ENCODE measurements at regions not wholly inside any gene's neighbourhood (a gene's known extent, or its start where the extent isn't known, plus 50 kb on each side); places are given as distances from the start of the nearest gene placed in this dataset.
"Not testable (repeated sequence)": the region's sequence is repeated elsewhere in the genome, so short reads cannot be mapped to it uniquely, and the experiment has no call there.

- peak; percentile 67 to 77 for DNase-seq
Measured at GRCh38 chr15:77944002-77944867, 133.3 kb downstream of the TBC1D2B start.

GRCh38 chr15:77942611-77943211 is 134.8 kb downstream of the TBC1D2B start:
- DNase-seq = no peak

DNA sequence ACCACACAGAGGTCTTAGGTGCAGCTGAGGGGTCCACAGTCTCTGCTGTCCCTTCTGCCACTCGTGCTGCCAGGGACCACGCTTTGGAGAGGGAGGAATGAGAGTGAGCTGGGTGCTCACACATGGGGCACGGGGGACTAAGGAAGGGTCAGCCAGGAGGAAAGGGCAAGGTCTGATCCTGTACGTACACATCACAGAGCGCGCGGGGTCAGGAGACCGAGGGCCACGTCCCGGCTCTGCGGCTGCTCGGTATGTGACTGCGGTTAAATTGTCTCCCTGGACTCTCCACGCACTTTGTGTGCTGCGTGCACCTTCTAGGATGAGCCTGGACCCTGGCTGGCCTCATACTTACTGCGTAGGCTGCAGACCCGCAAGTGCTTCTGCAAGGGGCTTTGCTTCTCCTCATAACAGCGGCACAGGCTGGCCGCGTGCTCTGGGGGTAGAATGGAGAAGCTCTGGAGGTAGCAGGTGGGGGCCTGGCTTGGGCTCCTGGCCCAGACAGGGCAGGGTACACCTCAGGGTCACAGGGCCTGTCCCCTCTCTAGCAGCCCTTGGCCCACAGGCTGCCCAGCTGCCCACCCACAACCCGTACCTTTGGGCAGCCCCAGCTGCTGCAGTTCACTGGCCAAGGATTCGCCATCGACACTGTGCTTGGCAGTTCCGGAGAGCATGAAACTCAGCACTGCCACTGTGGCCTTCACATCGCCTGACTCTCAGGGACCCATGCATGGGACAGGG is 136.3 kb downstream of the TBC1D2B start:
- DNase-seq = not testable (repeated sequence)

DNA sequence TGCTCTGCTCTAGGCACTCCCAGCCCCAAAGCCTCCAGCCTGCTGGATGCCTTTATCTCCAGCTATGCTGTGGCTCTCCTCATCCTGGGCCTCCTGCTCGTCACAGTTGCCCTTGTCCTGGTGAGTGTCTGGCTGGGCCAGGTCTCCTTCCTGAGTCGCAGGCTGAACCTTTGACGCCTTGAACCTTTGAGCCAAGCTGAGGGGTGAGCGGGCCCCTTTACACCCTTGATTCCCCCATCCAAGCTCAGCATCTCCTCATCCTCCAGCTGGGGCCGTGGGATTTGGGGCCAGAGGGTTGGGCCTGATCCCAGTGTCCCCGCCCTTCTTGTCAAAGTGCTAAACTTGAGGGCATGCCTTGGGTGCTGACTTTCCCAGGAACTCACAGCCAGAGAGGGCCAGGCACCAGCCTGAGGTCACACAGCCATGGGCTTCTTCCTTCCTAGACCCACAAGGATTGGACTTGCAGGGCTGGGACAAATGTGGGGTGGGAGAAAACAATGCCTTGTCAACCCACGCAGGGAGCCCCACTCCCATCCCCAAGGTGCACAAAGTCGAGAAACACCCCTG is 137.0 kb downstream of the TBC1D2B start:
- DNase-seq = no peak

DNA sequence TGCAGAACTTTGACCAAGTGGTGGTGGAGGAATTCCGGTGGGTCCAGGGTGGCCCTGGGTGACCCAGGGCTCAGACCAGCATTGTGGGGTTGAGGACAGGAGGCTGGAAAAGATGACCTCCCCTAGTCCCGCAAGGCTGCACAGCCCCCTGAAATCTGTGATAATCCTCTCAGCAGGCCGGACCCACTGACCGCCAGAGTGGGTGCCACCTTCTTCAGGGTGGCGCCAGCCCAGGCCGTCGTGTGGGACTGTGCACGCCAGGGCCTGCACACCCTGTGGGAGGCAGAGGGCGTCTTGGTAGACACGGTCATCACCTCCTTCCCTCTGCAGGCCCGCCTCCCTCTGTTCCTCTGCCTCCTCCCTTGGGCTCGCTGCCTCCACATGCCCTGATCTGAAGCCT is 137.7 kb downstream of the TBC1D2B start:
- no peak for DNase-seq

DNA sequence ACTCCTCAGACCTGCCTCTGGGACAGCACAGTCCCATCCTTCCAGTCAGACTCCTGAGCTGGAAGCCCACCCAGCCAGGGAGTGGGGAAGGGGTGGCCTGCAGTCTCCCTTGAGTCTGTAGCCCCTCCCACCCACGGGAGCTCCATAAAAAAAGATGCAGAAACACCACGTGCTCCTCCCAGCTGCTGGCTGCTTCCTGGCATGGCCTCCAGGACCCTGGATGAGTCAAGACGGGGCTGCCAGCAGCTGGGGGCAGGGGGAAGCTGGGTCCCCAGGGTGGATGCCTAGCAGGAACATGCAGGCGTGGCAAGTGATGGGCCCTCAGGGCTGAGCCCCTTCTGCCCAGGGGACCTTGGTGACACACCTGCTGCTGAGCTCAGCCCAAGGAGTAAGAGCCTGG is 138.5 kb downstream of the TBC1D2B start:
- DNase-seq = not testable (repeated sequence)

DNA sequence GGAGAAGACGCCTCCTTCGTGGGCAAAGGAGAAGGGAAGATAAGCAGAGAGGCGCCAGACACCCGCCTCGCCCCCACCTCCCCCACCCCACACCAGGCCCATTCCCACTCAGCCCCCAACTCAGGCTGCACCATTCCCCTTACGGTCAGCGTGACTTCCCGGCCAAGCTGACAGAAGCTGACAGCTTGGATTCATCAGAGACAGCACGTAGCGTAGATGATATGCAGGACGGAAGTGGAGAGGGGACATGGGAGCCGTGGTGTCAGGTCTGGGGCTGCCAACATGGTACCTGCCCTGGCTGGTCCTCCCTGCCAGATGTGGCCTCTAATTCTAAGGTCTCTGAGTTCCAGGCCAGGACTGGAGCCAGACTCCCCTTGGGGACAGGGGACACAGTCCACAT is 139.0 kb downstream of the TBC1D2B start:
- not testable (repeated sequence) for DNase-seq

DNA sequence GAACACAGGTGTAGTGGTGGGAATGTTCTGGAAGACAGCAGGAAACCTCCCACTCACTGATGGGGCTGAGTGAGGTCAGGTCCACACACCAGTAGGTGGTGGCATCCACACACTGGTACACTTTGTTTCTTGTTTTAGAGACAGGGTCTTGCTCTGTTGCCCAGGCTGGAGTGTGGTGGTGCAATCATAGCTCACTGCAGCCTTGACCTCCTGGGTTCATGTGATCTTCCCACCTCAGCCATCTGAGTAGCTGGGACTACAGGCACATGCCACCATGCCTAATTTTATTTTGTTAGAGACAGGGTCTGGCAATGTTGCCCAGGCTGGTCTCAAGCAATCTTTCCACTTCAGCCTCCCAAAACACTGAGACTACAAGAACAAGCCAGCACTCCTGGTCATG is 140.9 kb downstream of the TBC1D2B start:
- not testable (repeated sequence) for DNase-seq

- not testable (repeated sequence) for DNase-seq
Measured at GRCh38 chr15:77934516-77934915, 143.0 kb downstream of the TBC1D2B start.

DNA sequence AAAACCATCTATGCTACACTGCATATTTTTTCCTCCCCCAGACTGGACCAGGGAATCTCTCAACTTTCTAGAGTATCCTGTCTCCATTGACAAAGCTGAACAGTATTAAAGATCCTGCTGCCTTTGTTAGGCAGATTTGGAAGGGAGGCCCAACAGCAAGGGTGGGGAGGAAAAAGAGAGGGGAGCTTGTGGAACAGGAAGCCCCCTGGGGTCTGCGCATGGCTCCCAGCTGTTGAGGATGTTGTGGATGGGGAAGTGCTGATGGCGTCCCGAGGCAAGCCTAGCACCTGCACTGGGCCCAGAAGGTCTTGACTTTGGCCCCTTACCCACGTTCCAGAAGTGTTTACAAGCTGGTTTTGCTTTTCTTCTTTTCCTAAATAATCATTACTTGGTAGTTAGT is 146.6 kb downstream of the TBC1D2B start:
- not testable (repeated sequence) for DNase-seq

- DNase-seq = not testable (repeated sequence)
Measured at GRCh38 chr15:77930490-77930889, 147.0 kb downstream of the TBC1D2B start.

- not testable (repeated sequence) for DNase-seq
Measured at GRCh38 chr15:77926789-77927188, 150.7 kb downstream of the TBC1D2B start.

DNA sequence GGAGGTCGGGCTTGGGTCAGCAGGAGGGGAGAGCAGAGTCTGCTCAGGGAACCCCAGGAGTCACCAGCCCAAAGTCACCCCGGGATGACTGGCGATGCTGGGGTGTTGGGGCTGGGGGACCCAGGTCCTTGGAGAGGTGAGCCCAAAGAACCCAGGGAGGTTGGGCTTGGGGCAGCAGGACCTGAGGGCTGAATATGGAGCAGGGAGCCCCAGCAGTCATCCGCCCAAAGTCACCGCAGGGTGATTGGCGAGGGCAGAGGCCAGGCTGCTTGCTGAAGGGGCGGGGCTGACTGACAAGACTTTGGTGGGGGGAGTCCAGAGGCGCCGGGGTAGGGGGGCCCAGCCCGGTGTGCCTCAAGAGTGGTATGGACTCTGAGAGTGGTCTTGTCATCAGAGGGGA is 151.2 kb downstream of the TBC1D2B start:
- not testable (repeated sequence) for DNase-seq

GRCh38 chr15:77925101-77925500 is 152.4 kb downstream of the TBC1D2B start:
- not testable (repeated sequence) for DNase-seq

DNA sequence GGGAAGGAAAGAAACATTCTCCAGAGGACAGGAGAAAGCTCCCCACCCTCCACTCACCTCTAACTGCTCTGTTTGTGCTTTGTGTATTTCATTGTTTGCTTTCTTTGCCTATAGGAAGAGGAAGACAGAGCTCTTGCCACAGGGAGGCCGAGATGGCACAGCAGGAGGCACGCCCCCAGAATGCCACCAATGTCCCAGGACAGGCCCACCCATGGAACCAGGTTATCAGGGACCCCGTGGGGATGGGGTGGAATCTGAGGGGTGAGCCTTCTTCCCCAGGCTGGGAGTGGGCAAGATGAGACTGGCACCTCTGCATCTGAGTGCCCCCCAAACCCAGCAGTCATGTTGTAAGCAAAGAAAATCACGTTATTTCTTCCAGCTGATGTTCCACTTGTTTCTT is 155.8 kb downstream of the TBC1D2B start:
- DNase-seq = no peak

DNA sequence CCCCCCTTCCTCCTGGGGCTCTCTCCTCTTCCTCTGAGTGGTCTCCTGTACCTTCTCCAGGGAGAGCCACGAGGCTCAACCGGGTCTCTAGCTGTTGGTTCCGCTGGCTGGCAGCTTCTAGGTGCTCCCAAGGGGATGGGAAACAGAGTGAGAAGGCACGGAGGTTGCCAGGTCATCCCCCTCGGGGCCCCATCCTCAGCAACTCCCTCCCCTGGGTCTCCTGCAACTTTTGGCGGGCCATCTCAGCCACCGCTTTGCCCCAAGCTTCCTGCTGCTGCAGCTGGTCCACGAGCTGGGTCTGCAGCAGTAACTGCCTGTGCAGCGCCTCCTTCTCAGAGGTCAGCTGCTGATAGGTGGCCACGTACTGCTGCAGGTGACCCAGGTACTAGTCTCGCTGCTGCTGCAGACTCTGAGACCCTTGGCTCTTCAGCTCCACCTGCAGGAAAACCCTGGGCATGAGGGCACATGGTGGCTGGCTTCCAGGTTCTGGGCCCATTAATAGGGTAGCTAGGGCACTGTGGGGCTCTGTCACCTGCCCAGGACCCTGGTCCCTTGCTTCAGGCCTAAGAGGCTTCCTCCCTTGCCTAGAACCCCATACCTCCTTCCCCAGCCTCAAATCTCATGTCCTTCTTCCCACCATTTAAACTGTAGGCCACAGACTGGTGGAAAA is 160.4 kb downstream of the TBC1D2B start:
- DNase-seq = not testable (repeated sequence)

DNA sequence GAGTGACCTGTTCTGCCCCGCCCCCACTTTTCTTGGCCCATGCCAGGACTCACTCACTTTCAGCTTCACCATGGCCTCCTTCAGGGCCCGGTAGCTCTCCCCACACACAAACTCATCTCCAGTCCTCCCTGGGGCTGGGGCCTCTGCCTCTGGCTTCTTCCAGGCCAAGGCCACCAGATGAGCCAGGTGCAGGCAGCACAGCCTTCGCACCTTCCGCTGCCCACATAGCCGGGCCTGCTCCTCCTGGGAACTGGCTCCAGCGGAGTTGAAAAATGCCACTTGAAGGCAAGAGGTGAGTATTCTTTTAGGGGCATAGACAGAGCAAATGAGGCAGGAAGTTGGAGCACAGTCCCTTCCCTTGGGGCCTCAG is 161.6 kb downstream of the TBC1D2B start:
- DNase-seq = not testable (repeated sequence)

DNA sequence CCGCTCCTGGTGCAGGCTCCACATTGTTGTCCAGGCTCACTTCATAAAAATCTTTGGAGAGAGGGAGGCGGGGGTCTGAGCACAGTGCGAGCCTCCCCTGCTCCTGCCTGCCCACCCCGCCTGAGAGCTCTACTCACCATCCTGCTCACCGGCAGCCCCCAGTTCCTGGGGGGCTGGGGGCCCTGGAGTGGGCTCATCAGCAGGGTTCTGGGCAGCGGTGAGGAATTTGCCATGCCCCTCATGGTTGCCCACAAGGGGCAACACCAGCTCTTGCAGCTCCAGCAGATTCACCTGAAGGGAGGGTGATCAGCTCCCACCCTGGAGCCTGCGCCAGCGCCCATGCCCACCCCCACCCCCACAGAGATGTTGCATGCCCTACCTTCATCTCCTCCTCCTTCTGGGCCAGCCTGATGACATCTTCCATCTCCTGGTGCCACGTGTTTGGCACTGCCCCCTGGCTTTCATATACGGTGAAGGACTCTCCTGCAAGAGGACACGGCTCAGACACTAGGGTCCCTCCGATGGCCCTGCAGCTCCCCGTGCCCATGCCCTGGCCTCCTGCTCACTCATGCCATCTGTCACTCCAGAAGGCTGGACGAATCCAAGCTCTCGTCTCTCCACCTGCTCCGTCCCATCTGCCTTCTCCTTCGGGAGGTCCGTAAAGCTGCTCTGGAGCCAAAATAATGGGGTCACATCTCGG is 162.1 kb downstream of the TBC1D2B start:
- DNase-seq = no peak

DNA sequence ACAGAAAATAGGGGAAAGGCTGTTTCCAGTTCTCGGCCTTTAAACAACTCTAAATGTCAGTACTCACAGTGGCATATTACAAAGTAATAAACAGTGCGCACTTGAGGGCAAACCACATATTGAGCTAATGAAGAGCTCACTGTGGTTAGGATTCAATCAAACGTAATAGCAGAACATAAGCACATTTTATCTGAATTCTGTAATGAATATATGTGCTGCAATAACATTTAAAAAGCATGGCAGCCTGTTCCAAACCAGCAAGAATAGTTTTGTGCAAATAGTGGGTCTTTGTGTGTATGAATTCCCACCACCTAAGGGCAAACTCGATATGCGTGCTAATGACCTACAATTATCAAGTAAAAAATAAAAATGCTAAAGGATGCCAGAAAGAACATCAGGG is 163.0 kb downstream of the TBC1D2B start:
- not testable (repeated sequence) for DNase-seq

- peak; percentile 78 to 82 for DNase-seq
Measured at GRCh38 chr15:77910030-77910911, 167.2 kb downstream of the TBC1D2B start.

Measured in activated CD4-positive, alpha-beta T cell treated with anti-CD3 and anti-CD28 coated beads, Interleukin-2, amount 50 U/mL, for 48 hours (primary cell).